Osteocyte (in vitro differentiated cells): ENCODE measurements at regions not wholly inside any gene's neighbourhood (a gene's known extent, or its start where the extent isn't known, plus 50 kb on each side); places are given as distances from the start of the nearest gene placed in this dataset.
"Not testable (repeated sequence)": the region's sequence is repeated elsewhere in the genome, so short reads cannot be mapped to it uniquely, and the experiment has no call there.

Experiments
- DNase-seq: peaks from one replicate; pipeline ENCODE4 v3.0.0; 2021; ENCODE audit warnings: mixed read lengths; ENCODE audit not compliant: unreplicated experiment; ENCODE audit errors: extremely low spot score
- H3K27ac Mint-ChIP-seq: one replicate; pipeline ENCODE4 v1.8.0; 2021; ENCODE audit warnings: mild to moderate bottlenecking, mixed read lengths; ENCODE audit not compliant: unreplicated experiment
- H3K27me3 Mint-ChIP-seq: one replicate; pipeline ENCODE4 v1.8.0; 2021; ENCODE audit warnings: mixed read lengths; ENCODE audit not compliant: unreplicated experiment
- H3K36me3 Mint-ChIP-seq: one replicate; pipeline ENCODE4 v1.8.0; 2021; ENCODE audit warnings: mixed read lengths; ENCODE audit not compliant: unreplicated experiment
- H3K4me1 Mint-ChIP-seq: one replicate; pipeline ENCODE4 v1.8.0; 2021; ENCODE audit warnings: mixed read lengths; ENCODE audit not compliant: unreplicated experiment
- H3K4me3 Mint-ChIP-seq: one replicate; pipeline ENCODE4 v1.8.0; 2021; ENCODE audit warnings: mild to moderate bottlenecking, moderate library complexity, mixed read lengths; ENCODE audit not compliant: unreplicated experiment
- H3K9me3 Mint-ChIP-seq: one replicate; pipeline ENCODE4 v1.8.0; 2021; ENCODE audit warnings: mixed read lengths; ENCODE audit not compliant: unreplicated experiment
- TF ChIP-seq, protein P1 (sequence below): fragments of 200-600 bp; sonication (generic); IDR thresholded peaks from 2 replicates; pipeline ENCODE4 v1.5.0; 2021; ENCODE audit warnings: antibody characterized with exemption, mild to moderate bottlenecking, moderate library complexity

DNA sequence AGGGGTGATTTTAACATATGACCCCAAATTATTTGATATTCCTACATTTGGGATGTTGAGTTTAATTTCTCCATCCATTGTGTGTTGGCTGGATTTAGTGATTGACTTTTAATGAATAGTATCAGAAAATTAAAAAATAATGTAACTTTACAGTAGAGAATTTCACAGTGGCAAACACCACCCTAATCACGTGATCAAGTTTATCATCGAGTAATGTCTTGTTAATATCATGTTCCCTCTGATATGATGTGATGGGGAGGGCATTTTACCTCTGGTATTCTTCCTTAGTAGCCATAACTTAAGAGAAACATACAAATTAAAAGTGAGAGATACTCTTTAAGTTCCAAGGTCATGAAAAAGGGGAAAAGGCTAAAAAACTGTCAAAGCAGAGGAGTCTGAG lies 602.0 kb upstream of the CELF4 start:
- DNase-seq = no peak
- H3K4me3 Mint-ChIP-seq = no peak overlapping the region
- no peaks in the 10 kb centered on the region for H3K9me3 Mint-ChIP-seq
- no peaks in the 10 kb centered on the region for H3K27me3 Mint-ChIP-seq
- TF ChIP-seq, protein P1, sequence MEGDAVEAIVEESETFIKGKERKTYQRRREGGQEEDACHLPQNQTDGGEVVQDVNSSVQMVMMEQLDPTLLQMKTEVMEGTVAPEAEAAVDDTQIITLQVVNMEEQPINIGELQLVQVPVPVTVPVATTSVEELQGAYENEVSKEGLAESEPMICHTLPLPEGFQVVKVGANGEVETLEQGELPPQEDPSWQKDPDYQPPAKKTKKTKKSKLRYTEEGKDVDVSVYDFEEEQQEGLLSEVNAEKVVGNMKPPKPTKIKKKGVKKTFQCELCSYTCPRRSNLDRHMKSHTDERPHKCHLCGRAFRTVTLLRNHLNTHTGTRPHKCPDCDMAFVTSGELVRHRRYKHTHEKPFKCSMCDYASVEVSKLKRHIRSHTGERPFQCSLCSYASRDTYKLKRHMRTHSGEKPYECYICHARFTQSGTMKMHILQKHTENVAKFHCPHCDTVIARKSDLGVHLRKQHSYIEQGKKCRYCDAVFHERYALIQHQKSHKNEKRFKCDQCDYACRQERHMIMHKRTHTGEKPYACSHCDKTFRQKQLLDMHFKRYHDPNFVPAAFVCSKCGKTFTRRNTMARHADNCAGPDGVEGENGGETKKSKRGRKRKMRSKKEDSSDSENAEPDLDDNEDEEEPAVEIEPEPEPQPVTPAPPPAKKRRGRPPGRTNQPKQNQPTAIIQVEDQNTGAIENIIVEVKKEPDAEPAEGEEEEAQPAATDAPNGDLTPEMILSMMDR = no peak
- no peak overlapping the region for H3K27ac Mint-ChIP-seq
- no peaks in the 10 kb centered on the region for H3K4me1 Mint-ChIP-seq
- no peaks in the 10 kb centered on the region for H3K36me3 Mint-ChIP-seq

DNA sequence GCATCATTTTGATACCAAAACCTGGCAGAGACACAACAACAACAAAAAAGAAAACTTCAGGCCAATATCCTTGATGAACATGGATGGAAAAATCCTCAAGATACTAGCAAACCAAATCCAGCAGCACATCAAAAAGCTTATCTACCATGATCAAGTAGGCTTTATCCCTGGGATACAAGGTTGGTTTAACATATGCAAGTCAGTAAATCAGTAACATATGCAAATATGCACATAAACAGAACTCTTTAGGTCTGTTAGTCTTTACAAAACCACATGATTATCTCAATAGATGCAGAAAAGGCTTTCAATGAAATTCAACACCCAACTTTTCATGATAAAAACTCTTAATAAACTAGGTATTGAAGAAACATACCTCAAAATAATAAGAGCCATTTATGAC lies 587.5 kb upstream of the CELF4 start:
- H3K27ac Mint-ChIP-seq, H3K4me1 Mint-ChIP-seq, H3K4me3 Mint-ChIP-seq: not testable (repeated sequence)

DNA sequence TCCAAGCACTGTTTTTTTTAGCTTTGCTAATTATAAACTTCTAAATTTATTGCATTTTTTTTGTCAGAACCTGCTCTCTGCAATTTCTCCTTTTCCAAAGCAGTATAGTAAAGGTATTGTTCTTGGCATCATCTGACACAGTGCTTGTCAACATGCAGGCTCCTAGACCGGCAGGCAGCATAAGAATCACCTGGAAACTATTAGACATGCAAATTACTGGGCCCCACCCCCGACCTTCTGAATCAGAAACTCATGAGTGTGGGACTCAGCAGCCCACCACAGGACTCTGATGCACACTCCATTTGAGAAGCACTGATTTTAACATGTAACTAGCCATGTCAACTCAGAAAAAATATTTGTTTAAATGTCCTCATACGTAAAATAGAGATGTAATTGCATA lies 551.1 kb upstream of the CELF4 start:
- Mint-ChIP-seq H3K27ac (no peak overlapping the region), H3K4me3 (no peak overlapping the region), H3K9me3 (no peaks in the 10 kb centered on the region), H3K27me3 (no peaks in the 10 kb centered on the region), H3K36me3 (no peaks in the 10 kb centered on the region), H3K4me1 (no peaks in the 10 kb centered on the region)
- TF ChIP-seq, protein P1 = no peak
- no peak for DNase-seq

More for the DNA sequence above, 587.5 kb upstream of the CELF4 start:
- DNase-seq, H3K27me3 Mint-ChIP-seq, H3K36me3 Mint-ChIP-seq: not testable (repeated sequence)
- H3K9me3 Mint-ChIP-seq = peaks cover 22% of the 10 kb centered on the region

DNA sequence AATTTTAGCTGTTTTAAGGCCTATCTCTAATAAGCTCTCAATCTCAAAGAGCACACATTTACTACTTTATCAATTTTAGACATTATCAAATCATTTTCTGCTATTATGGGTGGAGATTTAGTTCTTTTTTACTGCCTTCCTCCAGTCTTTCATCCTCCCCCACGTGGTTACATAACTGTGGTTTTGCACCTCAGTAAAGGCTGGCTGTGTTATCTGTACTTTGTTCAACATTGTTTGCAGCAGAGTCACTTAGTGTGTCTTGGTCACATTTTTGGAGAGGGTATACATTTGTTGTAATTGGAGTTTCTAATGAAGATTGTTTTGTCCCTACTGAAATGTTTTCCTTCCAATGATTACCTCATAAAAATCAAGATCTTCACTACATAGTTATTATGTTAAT lies 549.6 kb upstream of the CELF4 start:
- Mint-ChIP-seq H3K4me3 (no peak overlapping the region), H3K36me3 (no peaks in the 10 kb centered on the region), H3K27ac (no peak overlapping the region), H3K4me1 (no peaks in the 10 kb centered on the region), H3K27me3 (no peaks in the 10 kb centered on the region), H3K9me3 (no peaks in the 10 kb centered on the region)
- TF ChIP-seq, protein P1 = no peak
- DNase-seq = no peak

DNA sequence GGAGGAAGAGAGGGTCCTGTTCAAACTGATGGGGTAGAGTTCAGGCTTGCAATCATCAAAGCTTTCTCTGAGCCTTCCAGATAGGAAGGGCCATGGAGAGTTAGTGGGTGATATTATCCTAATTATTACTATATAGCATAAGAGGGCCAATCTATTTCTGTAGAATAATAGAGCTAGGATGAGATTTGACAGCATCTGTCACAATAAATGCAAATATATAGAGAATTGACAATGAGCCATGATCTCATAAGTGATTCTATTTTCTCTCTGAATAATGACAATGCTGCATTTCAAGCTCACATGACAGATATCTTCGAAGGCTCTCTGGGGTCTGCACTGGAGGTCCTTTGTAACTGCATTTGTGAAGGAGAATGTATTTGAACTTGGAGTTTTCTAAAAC lies 521.9 kb upstream of the CELF4 start:
- no peaks in the 10 kb centered on the region for H3K4me1 Mint-ChIP-seq
- TF ChIP-seq, protein P1 = no peak
- no peak overlapping the region for H3K27ac Mint-ChIP-seq
- peaks cover 10% of the 10 kb centered on the region for H3K9me3 Mint-ChIP-seq
- no peak overlapping the region for H3K4me3 Mint-ChIP-seq
- no peak for DNase-seq
- no peaks in the 10 kb centered on the region for H3K27me3 Mint-ChIP-seq
- no peaks in the 10 kb centered on the region for H3K36me3 Mint-ChIP-seq

DNA sequence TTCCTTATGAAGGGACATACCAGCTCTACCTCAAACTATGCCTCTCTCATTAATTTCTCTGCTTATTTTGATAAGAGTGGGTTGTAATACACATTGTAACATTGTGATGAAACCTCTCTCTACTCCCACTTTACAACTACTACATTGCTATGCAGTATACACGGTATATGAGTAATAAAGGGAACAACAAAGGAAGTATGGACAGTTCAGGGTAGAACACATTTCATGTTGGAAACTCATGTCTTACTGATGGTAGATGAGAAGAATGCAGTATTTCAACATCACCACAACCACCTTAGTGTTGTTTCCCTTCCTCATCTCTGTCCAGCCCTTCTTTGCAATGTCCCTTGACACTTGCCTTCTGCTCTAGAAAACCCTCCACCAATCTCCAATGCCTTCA lies 515.9 kb upstream of the CELF4 start:
- Mint-ChIP-seq H3K4me1 (no peaks in the 10 kb centered on the region), H3K27me3 (no peaks in the 10 kb centered on the region), H3K36me3 (no peaks in the 10 kb centered on the region), H3K27ac (no peak overlapping the region), H3K9me3 (peaks cover 18% of the 10 kb centered on the region), H3K4me3 (no peak overlapping the region)
- TF ChIP-seq, protein P1 = no peak
- DNase-seq = no peak
